GM19452 (cell line): ENCODE measurements at regions not wholly inside any gene's neighbourhood (a gene's known extent, or its start where the extent isn't known, plus 50 kb on each side); places are given as distances from the start of the nearest gene placed in this dataset.
"Not testable (repeated sequence)": the region's sequence is repeated elsewhere in the genome, so short reads cannot be mapped to it uniquely, and the experiment has no call there.

Experiments used
- ATAC-seq: cut with Tn5 transposase; IDR thresholded peaks from one replicate; pipeline ENCODE4 v1.9.1; 2021; ENCODE audit not compliant: unreplicated experiment

- no peak for ATAC-seq
Observed at GRCh38 chr1:234827656-234828055, 217.7 kb upstream of the IRF2BP2 start.

- ATAC-seq = no peak
Observed at GRCh38 chr1:234827181-234827580, 217.2 kb upstream of the IRF2BP2 start.

- ATAC-seq = no peak
Observed at GRCh38 chr1:234826352-234826751, 216.4 kb upstream of the IRF2BP2 start.

- no peak for ATAC-seq
Observed at GRCh38 chr1:234825498-234826165, 215.7 kb upstream of the IRF2BP2 start.

GRCh38 chr1:234824836-234825235 is 214.9 kb upstream of the IRF2BP2 start:
- ATAC-seq = not testable (repeated sequence)

- no peak for ATAC-seq
Observed at GRCh38 chr1:234823191-234824176, 213.5 kb upstream of the IRF2BP2 start.

- no peak for ATAC-seq
Observed at GRCh38 chr1:234821840-234822239, 211.9 kb upstream of the IRF2BP2 start.

GRCh38 chr1:234820597-234820996 is 210.6 kb upstream of the IRF2BP2 start:
- no peak for ATAC-seq

- ATAC-seq = not testable (repeated sequence)
Observed at GRCh38 chr1:234819845-234820244, 209.9 kb upstream of the IRF2BP2 start.

- not testable (repeated sequence) for ATAC-seq
Observed at GRCh38 chr1:234818040-234818387, 208.0 kb upstream of the IRF2BP2 start.

GRCh38 chr1:234817313-234818039 is 207.5 kb upstream of the IRF2BP2 start:
- not testable (repeated sequence) for ATAC-seq

GRCh38 chr1:234816864-234817263 is 206.9 kb upstream of the IRF2BP2 start:
- not testable (repeated sequence) for ATAC-seq

- ATAC-seq = not testable (repeated sequence)
Observed at GRCh38 chr1:234816186-234816851, 206.3 kb upstream of the IRF2BP2 start.

GRCh38 chr1:234815295-234815815 is 205.4 kb upstream of the IRF2BP2 start:
- not testable (repeated sequence) for ATAC-seq

- ATAC-seq = not testable (repeated sequence)
Observed at GRCh38 chr1:234814235-234814634, 204.3 kb upstream of the IRF2BP2 start.

GRCh38 chr1:234811824-234812223 is 201.8 kb upstream of the IRF2BP2 start:
- not testable (repeated sequence) for ATAC-seq

GRCh38 chr1:234810726-234811125 is 200.7 kb upstream of the IRF2BP2 start:
- ATAC-seq = not testable (repeated sequence)

GRCh38 chr1:234809854-234810245 is 199.9 kb upstream of the IRF2BP2 start:
- not testable (repeated sequence) for ATAC-seq

GRCh38 chr1:234808943-234809853 is 199.2 kb upstream of the IRF2BP2 start:
- not testable (repeated sequence) for ATAC-seq
